VCaP (cell line): ENCODE measurements at regions not wholly inside any gene's neighbourhood (a gene's known extent, or its start where the extent isn't known, plus 50 kb on each side); places are given as distances from the start of the nearest gene placed in this dataset.

Source experiments
- H3K27ac ChIP-seq: fragments of 450-650 bp; 2 replicates; pipeline ENCODE4 v1.5.1; 2017
- CTCF ChIP-seq: fragments of 450-650 bp; conservative IDR thresholded peaks from 2 replicates; pipeline ENCODE4 v1.5.1; 2017; ENCODE audit warnings: mild to moderate bottlenecking, moderate library complexity

- no peak for TF ChIP-seq CTCF
- H3K27ac ChIP-seq, result no peak overlapping the region
Measured at GRCh38 chr16:17832738-17833137, 362.0 kb upstream of the XYLT1 start.

GRCh38 chr16:17831330-17831729, 360.6 kb upstream of the XYLT1 start:
- TF ChIP-seq CTCF, result no peak
- H3K27ac ChIP-seq, result no peak overlapping the region

- no peak overlapping the region for H3K27ac ChIP-seq
- TF ChIP-seq CTCF, result no peak
Measured at GRCh38 chr16:17830651-17831050, 359.9 kb upstream of the XYLT1 start.

GRCh38 chr16:17829811-17830210, 359.1 kb upstream of the XYLT1 start:
- no peak for TF ChIP-seq CTCF
- H3K27ac ChIP-seq, result no peak overlapping the region

- no peak overlapping the region for H3K27ac ChIP-seq
- TF ChIP-seq CTCF, result no peak
Measured at GRCh38 chr16:17828012-17828411, 357.3 kb upstream of the XYLT1 start.

- TF ChIP-seq CTCF, result no peak
- H3K27ac ChIP-seq, result no peak overlapping the region
Measured at GRCh38 chr16:17827313-17827712, 356.6 kb upstream of the XYLT1 start.

GRCh38 chr16:17817943-17818342, 347.2 kb upstream of the XYLT1 start:
- no peak overlapping the region for H3K27ac ChIP-seq
- no peak for TF ChIP-seq CTCF

DNA sequence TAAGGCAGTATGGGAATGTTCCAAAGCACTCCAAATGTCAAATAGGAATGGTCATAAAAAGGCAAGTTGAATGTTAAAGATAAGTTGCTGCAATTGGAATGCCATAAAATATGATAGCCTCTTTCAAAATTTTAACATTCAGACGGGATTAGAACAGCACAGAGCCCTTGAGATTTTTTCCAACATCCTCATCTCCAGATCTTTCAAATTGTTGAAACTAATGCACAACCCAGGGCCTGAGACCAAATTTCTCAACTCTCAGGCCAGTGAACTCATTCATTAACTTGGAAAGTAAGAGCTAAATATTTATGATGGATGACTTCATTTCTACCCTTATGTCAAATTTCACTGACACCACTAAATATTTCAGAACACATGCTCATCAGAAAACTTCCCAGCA, 346.5 kb upstream of the XYLT1 start:
- no peak overlapping the region for H3K27ac ChIP-seq
- TF ChIP-seq CTCF, result no peak
